ENCODE measurements at regions not wholly inside any gene's neighbourhood (a gene's known extent, or its start where the extent isn't known, plus 50 kb on each side); places are given as distances from the start of the nearest gene placed in this dataset.

DNA sequence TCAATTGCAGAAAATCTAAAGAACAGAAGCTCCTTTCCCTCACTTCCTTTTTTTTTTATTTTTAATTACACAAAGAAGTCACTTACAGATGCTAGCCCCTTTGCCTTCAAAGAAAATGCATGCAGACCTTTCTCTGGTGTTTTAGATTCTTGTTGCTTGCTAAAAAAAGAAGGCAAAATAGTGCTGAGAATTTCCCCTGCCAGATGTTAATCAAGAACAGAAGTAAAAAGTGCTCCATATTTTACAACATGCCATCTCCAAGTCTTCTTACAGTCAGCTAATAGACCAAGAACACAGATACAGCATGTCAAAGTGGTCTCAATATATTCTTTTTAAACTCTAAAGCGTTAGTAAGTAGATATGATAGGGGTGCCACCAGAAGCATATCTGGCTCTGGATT, 142.8 kb upstream of the RGMB start:
- no peak for DNase-seq

DNA sequence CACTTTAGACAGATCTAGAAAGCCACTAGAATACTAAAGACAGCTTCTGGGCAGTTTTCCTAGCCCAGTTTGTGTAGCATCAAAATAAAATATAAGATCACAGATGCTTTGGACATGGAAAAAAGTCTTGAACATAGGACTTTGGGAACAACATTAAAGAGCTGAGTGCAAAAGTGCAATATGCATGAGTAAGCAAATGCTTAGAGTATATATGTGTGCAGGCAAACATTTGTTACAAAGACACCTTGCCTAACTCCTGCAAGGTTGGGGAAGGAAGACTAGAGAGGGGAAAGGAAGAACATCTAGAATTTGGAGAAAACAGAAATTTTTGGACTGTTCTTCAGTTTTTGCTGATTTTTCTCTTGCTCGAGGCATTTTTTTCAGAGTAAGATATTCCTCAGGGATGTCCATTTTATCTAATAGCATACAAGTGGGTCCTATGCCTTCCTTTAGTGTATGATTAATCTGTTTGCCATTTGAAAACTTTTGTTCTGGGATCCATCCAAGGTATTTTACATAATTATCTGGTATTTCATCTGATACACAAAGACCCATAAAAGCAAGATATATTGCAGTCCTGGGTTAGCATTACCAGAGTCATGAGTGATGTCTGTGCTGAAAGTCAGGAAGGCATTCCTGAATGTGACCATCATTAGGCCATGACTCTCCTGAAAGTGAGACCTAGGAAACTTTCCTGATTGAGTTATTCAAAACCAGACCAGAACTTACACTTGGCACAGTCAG, 142.0 kb upstream of the RGMB start:
- DNase-seq = no peak

DNA sequence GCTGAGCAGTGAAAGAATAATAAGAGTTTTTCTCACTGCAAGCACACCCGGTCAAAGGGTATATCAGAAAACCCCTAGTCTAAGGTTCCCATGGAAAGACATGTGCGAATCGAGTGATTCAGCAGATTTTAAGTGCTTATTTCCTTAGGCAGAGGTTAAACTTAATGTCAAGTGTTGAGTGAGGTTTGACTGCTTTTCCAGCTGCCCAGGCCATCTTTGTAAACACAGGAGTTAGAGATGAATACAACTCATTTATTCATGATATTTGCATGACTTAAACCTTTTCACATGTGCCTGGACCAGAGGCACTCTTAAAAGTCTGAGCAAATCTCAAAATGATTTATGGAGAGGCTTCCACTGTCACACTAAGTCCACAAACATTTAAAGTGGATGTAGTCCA, 137.8 kb upstream of the RGMB start:
- no peak for DNase-seq

DNA sequence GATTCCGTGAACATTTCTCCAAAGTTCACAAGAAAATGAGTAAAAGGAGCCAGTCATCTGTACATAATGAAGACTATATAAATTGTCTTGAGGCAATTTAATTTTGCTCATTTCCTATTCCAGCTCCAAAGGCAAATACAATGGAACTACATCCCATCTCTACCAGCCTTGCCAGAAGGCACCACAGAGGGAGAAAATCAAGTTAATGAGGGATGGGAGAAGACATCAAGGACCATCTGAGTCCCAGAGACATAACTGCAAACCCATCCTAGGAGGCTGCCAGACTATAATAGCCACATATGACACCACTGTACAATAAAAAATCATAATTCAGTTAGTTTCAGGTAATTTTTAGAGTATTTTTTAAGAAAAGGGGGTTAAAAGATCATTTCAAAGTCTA, 136.3 kb upstream of the RGMB start:
- no peak for DNase-seq

DNA sequence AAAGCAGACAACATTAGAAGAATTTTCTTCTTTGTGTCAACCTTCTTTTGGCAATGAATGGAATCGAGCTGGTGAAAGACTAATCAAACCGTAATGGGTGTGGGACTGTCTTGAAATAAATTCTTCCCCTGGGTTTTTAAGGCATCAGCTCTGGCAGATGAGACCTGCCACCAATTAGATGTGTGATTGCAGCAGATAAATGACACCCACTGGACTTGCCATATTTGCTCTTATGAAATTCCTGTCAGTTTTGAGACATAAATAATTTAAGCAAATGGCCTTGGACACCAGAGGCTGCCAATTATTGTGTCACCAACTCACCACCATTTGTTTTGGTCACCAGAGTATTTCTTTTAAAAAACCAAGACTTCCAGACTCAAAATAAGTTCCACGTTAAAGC, 135.9 kb upstream of the RGMB start:
- no peak for DNase-seq

DNA sequence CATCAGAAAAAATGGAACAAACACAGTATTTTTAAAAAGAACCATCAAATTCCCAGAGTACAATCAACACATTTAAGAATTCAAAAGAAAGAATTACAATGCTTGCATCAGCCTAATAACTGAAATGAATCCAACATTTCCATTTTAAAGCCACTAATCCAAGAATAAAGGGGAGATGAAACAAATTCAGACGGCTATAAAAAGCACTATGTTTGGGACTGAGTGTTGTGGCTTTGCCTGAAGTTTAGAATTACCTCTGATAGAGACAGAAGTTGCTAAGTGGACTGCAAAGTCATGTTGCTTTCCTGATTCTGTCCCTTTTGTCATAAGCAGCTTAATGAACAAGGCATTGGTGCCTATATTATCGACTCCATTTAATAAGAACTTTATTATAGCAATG, 135.4 kb upstream of the RGMB start:
- DNase-seq = no peak

DNA sequence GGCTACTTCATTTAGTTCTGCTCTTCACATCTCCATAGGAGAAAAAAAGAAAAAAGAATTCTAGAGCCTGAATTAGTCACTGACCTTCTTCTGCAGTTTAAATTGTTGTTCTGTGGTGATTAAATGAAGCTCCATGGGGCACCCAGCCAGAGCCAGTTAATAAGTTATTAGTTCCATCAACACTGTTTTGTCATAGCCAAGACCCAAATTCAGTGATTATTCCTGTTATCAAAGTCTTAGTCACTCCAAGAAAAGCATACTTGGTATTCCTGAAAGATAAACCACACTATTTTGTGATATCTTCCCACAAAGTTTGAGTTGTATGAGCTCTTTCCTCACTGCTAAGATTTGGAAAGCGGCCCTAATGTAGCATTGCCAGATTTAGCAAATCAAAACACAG, 134.8 kb upstream of the RGMB start:
- DNase-seq = no peak

DNA sequence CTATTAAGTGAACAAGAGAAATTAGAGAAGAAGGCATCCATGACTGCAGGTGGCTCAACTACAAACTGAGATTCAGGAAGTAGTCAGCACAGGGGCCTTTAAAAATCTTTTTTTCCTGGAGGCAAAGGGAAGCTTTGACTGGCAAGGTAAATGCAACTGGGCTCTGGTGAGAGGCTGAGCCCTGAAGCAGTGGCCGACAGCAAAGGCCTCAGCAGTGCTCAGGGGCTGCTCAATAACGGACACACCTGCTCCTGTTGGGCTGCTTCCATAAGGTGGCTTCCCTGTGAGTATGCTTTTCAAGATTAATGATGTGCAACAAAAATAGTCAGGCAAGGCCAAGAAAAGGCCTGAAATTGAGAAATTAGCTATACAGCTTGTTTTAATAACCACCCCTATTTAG, 134.2 kb upstream of the RGMB start:
- DNase-seq = no peak

DNA sequence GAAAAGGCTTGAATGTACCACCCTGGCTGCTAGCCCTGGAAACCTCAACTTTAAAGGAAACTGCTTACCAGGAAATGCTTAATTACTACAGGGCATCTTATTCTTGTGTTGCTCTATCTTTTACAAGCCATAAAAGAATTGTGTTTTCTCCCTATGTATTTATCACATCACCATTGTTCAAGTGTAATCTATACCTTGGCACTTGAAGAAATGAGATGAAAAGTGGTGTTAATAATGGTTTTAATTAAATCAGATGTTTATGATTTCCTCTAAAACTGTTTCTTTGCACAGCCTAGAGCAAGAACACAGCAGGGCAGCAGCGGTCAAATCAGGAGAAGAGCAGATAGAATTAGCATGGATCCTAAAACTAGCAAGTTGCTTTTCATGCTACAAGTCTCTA, 131.8 kb upstream of the RGMB start:
- no peak for DNase-seq

DNA sequence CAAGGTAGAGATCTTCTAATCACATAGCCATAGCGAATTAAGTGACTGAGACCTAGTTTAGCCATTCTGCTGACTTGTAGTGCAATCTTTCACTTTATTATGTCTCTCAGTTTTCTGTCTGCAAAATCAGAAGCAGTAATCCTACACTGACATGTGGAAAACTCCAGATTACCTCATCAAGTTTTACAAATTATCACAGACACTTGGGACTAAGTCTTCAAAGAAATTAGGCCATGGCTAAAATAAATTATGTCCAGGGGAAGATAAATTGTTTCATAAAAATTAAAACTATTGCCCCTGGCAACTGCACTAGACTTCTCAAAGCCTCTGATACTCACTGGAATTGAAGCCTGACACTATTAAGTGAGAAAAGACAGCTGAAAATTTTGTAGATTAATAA, 129.9 kb upstream of the RGMB start:
- DNase-seq = no peak

DNA sequence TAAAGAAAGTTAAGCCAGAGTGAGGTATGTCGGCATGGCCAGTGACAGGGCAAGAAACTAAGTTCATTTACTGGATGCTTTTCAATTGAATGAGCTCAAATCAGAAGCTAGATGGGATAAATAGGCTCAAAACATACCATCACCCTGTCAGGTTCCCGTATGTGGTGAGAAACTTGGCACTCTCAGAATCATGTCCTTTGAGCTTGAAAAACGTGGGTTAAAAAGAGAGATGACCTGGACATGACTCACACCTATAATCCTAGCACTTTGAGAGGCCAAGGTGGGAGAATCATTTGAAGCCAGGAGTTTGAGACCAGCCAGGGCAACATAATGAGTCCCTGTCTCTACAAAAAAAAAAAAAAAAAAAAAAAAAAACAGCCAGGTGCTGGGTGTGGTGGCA, 121.7 kb upstream of the RGMB start:
- DNase-seq = no peak

DNA sequence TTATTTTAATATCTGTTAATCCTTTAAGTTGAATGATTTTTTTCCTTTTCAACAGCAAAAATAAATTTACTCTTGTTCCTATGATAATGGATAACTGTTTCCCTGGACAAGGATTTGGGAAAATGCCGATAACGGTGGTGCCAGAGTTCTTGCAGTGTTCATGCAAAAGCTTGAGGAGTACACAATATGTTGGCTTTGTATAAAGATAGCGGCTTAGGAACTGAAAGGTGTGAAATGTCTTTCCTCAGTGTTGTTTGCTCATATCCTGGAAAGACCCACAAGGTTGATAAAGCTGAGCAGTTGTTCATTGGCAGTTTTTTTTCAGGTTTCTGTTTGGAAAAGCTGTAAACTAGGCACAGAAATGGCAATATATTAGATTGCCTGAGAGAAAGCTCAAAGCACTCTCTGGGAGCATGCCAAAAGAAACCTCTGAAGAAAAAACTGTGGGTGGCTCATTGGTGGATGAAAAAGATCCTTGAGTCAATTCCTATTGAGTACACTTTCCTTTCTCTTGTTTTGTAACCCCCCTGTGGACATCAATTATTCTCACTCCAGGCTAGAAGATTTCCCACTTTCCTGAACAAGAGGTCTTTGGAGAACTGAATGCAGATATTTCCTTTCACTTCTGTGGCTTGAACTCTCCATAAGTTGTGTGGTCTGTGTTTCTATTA, 117.2 kb upstream of the RGMB start:
- DNase-seq = no peak

DNA sequence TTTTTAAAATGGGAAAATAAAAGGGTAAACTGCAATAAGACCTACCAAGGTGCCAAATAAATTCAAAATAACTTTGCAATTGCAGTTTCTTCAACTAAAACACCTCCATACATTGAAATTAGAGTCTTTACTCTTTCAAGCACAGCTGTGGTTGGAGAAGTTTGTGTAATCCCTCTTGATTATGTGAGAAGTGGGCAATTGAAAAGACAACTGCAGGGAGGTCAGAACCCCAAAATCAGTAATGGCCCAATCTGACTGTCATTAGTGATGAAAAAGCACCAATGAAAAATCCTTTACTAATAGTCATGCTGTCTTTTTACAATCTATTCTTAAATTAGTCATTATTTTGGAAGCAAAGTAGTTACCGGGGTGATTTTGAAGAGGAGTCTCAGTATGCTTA, 116.7 kb upstream of the RGMB start:
- DNase-seq = no peak

DNA sequence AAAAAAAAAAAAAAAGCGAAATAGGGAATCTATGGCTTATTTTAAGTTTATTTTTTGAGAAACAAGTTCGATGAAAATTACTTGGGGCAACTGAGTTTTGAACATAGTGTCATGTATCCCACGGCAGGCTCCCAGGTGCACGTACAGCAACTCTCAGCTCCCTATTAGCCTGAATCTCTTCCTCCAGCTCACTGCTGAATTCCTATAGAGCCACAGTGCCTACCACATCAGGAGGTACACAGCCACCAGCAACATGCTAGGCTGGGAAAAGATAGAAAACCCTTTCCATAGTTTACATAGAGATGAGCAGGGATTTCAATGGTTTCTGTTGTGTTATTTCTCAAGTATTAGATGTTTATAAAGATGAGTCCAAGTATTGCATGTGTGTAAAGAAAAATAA, 115.9 kb upstream of the RGMB start:
- DNase-seq = no peak

DNA sequence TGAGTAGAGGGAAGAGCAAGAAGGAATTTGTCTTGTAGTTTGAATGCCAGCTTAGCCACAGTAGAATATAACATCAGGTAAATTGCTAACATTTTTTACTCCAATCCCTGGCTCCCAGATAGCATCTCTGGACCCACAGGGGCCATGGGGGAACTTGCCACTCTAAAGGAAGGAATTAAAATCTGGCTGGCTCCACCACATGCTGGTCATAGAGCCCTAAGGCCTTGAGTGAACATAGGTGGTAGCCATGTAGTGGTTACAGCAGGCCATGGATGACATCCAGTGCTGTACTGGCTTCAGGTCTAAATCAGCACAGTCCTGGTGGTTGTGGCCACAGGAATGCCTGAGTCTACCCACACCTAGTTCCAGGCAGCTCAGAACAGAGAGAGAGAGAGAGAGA, 109.9 kb upstream of the RGMB start:
- DNase-seq = no peak

DNA sequence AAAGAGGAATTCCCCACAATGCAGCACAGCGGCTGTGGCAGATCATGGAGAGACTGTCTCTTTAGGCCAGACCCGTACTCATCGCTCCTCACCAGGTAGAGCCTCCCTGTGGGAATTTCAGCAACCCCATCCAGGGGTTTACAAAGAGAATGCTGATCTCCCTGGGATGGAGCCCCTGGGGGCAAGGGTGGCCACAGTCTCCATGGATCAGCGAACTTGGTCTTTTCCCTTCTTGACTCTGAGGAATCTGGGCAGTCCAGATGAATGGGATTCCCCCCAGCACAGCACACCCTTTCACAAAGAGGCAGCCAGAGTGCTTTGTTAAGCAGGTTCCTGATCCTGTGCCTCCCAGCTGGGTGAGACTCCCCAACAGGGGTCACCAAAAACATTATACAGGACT, 108.7 kb upstream of the RGMB start:
- no peak for DNase-seq

DNA sequence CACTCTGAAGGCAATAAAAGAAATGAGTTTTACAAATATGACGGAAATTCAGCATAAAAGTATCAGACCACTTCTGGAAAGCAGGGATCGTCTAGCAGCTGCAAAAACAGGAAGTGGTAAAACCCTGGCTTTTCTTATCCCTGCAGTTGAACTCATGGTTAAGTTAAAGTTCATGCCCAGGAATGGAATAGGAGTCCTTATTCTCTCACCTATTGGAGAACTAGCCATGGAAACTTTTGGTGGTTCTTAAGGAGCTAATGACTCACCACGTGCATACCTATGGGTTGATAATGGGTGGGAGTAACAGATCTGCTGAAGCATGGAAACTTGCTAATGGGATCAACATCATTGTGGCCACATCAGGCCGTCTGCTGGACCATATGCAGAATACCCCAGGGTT, 93.5 kb upstream of the RGMB start:
- no peak for DNase-seq

DNA sequence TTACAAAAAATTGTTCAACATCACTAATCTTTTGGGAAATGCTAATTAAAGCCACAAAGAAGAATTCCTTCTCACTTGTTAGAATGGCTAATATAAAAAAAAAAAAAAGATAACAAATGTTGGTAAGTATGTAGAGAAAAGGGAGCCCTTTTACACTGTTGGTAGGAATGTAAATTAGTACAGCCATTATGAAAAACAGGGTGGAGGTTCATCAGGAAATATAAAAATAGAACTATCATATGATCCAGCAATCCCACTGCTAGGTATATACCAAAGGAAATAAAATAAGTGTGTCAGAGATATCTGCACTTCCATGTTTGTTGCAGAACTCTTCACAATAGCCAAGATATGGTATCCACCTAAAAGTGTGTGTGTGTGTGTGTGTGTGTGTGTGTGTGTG, 83.5 kb upstream of the RGMB start:
- DNase-seq = no peak

DNA sequence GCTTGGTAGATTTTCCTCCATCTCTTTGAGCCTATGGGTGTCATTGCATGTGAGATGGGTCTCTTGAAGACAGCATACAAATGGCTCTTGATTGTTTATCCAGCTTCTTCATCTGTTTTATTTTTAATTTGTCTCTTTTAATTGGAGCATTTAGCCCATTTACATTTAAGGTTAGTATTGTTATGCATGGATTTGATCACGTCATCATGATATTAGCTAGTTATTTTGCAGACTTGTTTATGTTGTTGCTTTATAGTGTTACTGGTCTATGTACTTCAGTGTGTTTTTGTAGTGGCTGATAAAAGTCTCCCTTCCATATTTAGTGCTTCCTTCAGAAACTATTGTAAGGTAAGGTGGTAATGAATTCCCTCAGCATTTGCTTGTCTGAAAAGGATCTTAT, 78.6 kb upstream of the RGMB start:
- no peak for DNase-seq

DNA sequence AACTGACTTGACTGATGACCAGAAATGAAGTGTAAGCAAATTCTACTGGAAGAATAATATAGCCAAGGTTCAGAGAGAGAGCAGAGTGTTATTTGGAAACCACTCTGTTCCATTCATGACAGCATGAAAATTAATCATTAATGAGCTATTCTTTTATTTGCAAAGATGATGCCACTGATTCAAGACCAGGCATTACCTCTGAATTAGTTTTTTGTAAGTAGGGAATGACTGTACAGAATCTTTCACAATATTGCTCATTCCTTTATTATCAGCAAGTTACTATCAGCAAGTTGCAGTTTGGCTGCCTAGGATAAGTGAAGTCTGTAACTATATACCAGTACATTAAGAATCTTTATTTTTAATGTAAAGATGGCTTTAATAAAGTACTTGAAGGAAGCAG, 75.1 kb upstream of the RGMB start:
- no peak for DNase-seq

DNA sequence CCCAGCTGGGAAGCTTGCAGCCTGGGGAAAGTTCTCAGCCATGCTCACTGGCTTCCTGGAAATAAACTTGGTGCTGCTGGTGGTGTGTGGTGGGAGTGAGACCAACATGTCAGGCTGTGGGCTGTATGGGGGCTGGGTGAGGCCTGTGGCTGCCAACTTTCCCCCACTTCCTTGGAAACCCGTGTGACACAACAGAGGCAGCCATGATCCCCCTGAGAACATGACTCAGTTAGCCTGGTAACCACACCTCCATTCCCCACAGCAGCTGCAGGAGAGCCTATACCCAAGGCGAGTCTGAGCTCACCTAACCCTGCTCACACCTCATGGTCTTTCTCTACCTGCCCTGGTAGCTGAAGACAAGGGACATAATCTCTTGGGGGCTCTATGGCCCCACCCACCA, 72.7 kb upstream of the RGMB start:
- DNase-seq = no peak

DNA sequence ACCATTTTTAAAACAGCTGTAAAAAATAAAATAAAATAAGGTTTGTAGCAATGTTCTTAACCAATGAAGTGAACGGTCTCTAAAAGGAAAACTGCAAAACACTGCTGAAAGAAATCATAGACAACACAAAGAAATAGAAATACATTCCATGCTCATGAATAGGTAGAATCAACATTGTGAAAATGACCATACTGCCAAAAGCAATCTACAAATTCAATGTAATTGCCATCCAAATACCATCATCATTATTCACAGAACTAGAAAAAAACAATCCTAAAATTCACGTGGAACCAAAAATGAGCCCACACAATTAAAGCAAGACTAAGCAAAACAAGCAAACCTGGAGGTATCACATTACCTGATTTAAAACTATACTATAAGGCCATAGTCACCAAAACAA, 67.6 kb upstream of the RGMB start:
- DNase-seq = no peak

DNA sequence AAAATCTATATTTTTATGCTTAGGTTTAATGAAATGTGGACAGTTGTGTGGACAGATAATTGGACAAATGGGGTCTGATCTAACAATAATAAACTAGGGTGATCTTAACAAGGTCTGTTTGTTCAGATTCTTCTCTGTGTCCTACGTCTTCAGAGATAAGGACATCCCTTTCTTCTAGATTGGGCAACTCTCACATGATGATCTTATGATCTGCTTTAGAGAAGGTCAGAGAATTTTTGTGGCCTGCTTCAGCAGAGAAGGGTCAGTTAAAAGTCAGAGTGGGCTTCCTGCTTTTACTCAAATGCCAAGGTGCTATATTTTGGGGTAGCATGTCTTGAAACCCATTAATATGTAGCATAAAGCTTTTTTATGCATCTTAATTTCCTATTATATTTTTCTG, 63.8 kb upstream of the RGMB start:
- DNase-seq = no peak

DNA sequence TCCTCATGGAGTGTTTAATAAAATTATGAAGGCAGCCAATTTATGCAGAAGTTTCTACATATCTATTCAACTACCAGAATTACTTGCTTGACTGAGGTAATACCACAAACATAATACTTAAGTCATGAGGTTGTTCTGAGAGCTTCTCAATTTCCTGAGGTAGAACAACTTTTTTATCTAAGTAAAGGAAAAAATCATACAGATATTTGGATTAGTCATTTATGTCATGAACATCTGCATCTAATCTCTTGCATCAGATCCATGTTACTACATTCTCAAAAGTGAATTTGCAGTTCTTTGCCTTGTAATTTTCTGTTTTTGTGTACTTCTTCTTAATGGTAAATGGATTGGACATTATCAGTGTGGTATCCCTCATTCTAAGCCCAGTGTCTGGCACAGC, 60.4 kb upstream of the RGMB start:
- DNase-seq = no peak

DNA sequence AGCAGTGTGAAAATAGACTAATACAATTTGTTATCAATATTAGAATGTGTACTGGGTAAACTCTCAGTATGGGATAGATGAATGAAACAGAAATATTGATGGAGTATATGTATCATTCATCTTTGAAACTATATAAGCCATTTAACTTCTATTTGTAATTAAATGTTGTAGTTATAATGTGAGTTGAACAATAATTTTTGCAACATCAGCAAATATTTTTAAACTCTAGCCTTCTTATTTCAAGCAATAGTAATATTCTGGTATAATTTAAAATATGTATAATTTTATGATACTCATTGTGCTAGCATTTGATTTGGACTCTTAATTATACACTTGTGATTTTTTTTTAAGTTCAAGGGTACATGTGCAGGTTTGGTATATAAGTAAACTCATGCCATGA, 59.6 kb upstream of the RGMB start:
- DNase-seq = no peak
